ENCODE measurements at regions not wholly inside any gene's neighbourhood (a gene's known extent, or its start where the extent isn't known, plus 50 kb on each side); places are given as distances from the start of the nearest gene placed in this dataset.

GRCh38 chr16:86448306-86448890, 61.9 kb upstream of the FOXF1 start:
- WGBS (ENCODE audit: insufficient coverage), result 87% methylated on average over 10 of the region's 11 CpGs
- Histone ChIP-seq H3K27me3 (ENCODE audit: control insufficient read depth, insufficient read depth, low read length) (peaks cover 46% of the 10 kb centered on the region), H3K9me3 (replicated peaks; ENCODE audit: control insufficient read depth, low read depth, low read length) (peaks cover 2% of the 10 kb centered on the region), H3K27ac (ENCODE audit: low read length) (no peak overlapping the region), H3K36me3 (ENCODE audit: control insufficient read depth, insufficient read depth, low read length) (no peaks in the 10 kb centered on the region), H3K4me3 (ENCODE audit: low read length) (no peak overlapping the region), H3K4me1 (ENCODE audit: control insufficient read depth, insufficient read depth, low read length) (peaks cover 3% of the 10 kb centered on the region)
- DNase-seq, result no peak

GRCh38 chr16:86449446-86450095, 60.8 kb upstream of the FOXF1 start:
- peaks cover 2% of the 10 kb centered on the region for H3K9me3 ChIP-seq (replicated peaks; ENCODE audit: control insufficient read depth, low read depth, low read length)
- H3K27ac ChIP-seq (ENCODE audit: low read length), result no peak overlapping the region
- H3K27me3 ChIP-seq (ENCODE audit: control insufficient read depth, insufficient read depth, low read length), result peaks cover 44% of the 10 kb centered on the region
- no peak overlapping the region for H3K4me3 ChIP-seq (ENCODE audit: low read length)
- WGBS (ENCODE audit: insufficient coverage), result 28% methylated on average over 12 of the region's 16 CpGs
- DNase-seq, result no peak
- H3K4me1 ChIP-seq (ENCODE audit: control insufficient read depth, insufficient read depth, low read length), result no peaks in the 10 kb centered on the region
- H3K36me3 ChIP-seq (ENCODE audit: control insufficient read depth, insufficient read depth, low read length), result no peaks in the 10 kb centered on the region

GRCh38 chr16:86450691-86451090, 59.6 kb upstream of the FOXF1 start:
- H3K27me3 ChIP-seq (ENCODE audit: control insufficient read depth, insufficient read depth, low read length), result peaks cover 52% of the 10 kb centered on the region
- H3K27ac ChIP-seq (ENCODE audit: low read length), result no peak overlapping the region
- peaks cover 2% of the 10 kb centered on the region for H3K9me3 ChIP-seq (replicated peaks; ENCODE audit: control insufficient read depth, low read depth, low read length)
- no peak overlapping the region for H3K4me3 ChIP-seq (ENCODE audit: low read length)
- WGBS (ENCODE audit: insufficient coverage), result 89% methylated on average over 2 of the region's 2 CpGs
- H3K36me3 ChIP-seq (ENCODE audit: control insufficient read depth, insufficient read depth, low read length), result no peaks in the 10 kb centered on the region
- H3K4me1 ChIP-seq (ENCODE audit: control insufficient read depth, insufficient read depth, low read length), result no peaks in the 10 kb centered on the region
- DNase-seq, result no peak

GRCh38 chr16:86452451-86452850, 57.9 kb upstream of the FOXF1 start:
- no peaks in the 10 kb centered on the region for H3K4me1 ChIP-seq (ENCODE audit: control insufficient read depth, insufficient read depth, low read length)
- peak; percentile 27 for DNase-seq
- H3K27me3 ChIP-seq (ENCODE audit: control insufficient read depth, insufficient read depth, low read length), result peaks cover 58% of the 10 kb centered on the region
- no peak overlapping the region for H3K4me3 ChIP-seq (ENCODE audit: low read length)
- 78% methylated on average over 1 of the region's 2 CpGs for WGBS (ENCODE audit: insufficient coverage)
- no peak overlapping the region for H3K27ac ChIP-seq (ENCODE audit: low read length)
- H3K36me3 ChIP-seq (ENCODE audit: control insufficient read depth, insufficient read depth, low read length), result no peaks in the 10 kb centered on the region
- peaks cover 2% of the 10 kb centered on the region for H3K9me3 ChIP-seq (replicated peaks; ENCODE audit: control insufficient read depth, low read depth, low read length)

GRCh38 chr16:86455116-86455515, 55.2 kb upstream of the FOXF1 start:
- H3K27me3 ChIP-seq (ENCODE audit: control insufficient read depth, insufficient read depth, low read length), result peaks cover 62% of the 10 kb centered on the region
- DNase-seq, result peak; percentile 55

GRCh38 chr16:86455640-86456039, 54.7 kb upstream of the FOXF1 start:
- peak; percentile 36 for DNase-seq
- peaks cover 2% of the 10 kb centered on the region for H3K9me3 ChIP-seq (replicated peaks; ENCODE audit: control insufficient read depth, low read depth, low read length)
- no peaks in the 10 kb centered on the region for H3K4me1 ChIP-seq (ENCODE audit: control insufficient read depth, insufficient read depth, low read length)
- H3K4me3 ChIP-seq (ENCODE audit: low read length), result no peak overlapping the region
- peaks cover 61% of the 10 kb centered on the region for H3K27me3 ChIP-seq (ENCODE audit: control insufficient read depth, insufficient read depth, low read length)
- H3K27ac ChIP-seq (ENCODE audit: low read length), result no peak overlapping the region
- H3K36me3 ChIP-seq (ENCODE audit: control insufficient read depth, insufficient read depth, low read length), result no peaks in the 10 kb centered on the region
- 41% methylated on average over 7 of the region's 14 CpGs for WGBS (ENCODE audit: insufficient coverage)

More at GRCh38 chr16:86455116-86455515, 55.2 kb upstream of the FOXF1 start:
- 90% methylated on average over 2 of the region's 10 CpGs for WGBS (ENCODE audit: insufficient coverage)
- H3K9me3 ChIP-seq (replicated peaks; ENCODE audit: control insufficient read depth, low read depth, low read length), result peaks cover 2% of the 10 kb centered on the region
- H3K4me1 ChIP-seq (ENCODE audit: control insufficient read depth, insufficient read depth, low read length), result no peaks in the 10 kb centered on the region
- no peaks in the 10 kb centered on the region for H3K36me3 ChIP-seq (ENCODE audit: control insufficient read depth, insufficient read depth, low read length)
- no peak overlapping the region for H3K4me3 ChIP-seq (ENCODE audit: low read length)
- H3K27ac ChIP-seq (ENCODE audit: low read length), result no peak overlapping the region

GRCh38 chr16:86457501-86458148, 52.7 kb upstream of the FOXF1 start:
- 37% methylated on average over 7 of the region's 11 CpGs for WGBS (ENCODE audit: insufficient coverage)
- peak overlapping the region; percentile 62 for H3K27ac ChIP-seq (ENCODE audit: low read length)
- H3K9me3 ChIP-seq (replicated peaks; ENCODE audit: control insufficient read depth, low read depth, low read length), result peaks cover 4% of the 10 kb centered on the region
- H3K36me3 ChIP-seq (ENCODE audit: control insufficient read depth, insufficient read depth, low read length), result no peaks in the 10 kb centered on the region
- H3K4me1 ChIP-seq (ENCODE audit: control insufficient read depth, insufficient read depth, low read length), result no peaks in the 10 kb centered on the region
- DNase-seq, result peak; percentile 95
- peaks cover 56% of the 10 kb centered on the region for H3K27me3 ChIP-seq (ENCODE audit: control insufficient read depth, insufficient read depth, low read length)
- no peak overlapping the region for H3K4me3 ChIP-seq (ENCODE audit: low read length)

- H3K27me3 ChIP-seq (ENCODE audit: control insufficient read depth, insufficient read depth, low read length), result peaks cover 52% of the 10 kb centered on the region
Observed at GRCh38 chr16:86458149-86458777, 52.1 kb upstream of the FOXF1 start.

GRCh38 chr16:86459266-86459665, 51.1 kb upstream of the FOXF1 start:
- Histone ChIP-seq H3K4me3 (ENCODE audit: low read length) (no peak overlapping the region), H3K4me1 (ENCODE audit: control insufficient read depth, insufficient read depth, low read length) (no peaks in the 10 kb centered on the region), H3K27ac (ENCODE audit: low read length) (no peak overlapping the region), H3K9me3 (replicated peaks; ENCODE audit: control insufficient read depth, low read depth, low read length) (peaks cover 4% of the 10 kb centered on the region), H3K36me3 (ENCODE audit: control insufficient read depth, insufficient read depth, low read length) (no peaks in the 10 kb centered on the region), H3K27me3 (ENCODE audit: control insufficient read depth, insufficient read depth, low read length) (peaks cover 46% of the 10 kb centered on the region)
- 67% methylated on average over 13 of the region's 13 CpGs for WGBS (ENCODE audit: insufficient coverage)
- DNase-seq, result no peak

More at GRCh38 chr16:86458149-86458777, 52.1 kb upstream of the FOXF1 start:
- WGBS (ENCODE audit: insufficient coverage), result 0% methylated on average over 1 of the region's 7 CpGs
- H3K27ac ChIP-seq (ENCODE audit: low read length), result peak overlapping the region; percentile 62
- H3K4me1 ChIP-seq (ENCODE audit: control insufficient read depth, insufficient read depth, low read length), result no peaks in the 10 kb centered on the region
- H3K9me3 ChIP-seq (replicated peaks; ENCODE audit: control insufficient read depth, low read depth, low read length), result peaks cover 4% of the 10 kb centered on the region
- DNase-seq, result no peak
- no peak overlapping the region for H3K4me3 ChIP-seq (ENCODE audit: low read length)
- no peaks in the 10 kb centered on the region for H3K36me3 ChIP-seq (ENCODE audit: control insufficient read depth, insufficient read depth, low read length)

Measured in muscle of leg (tissue), 3 donors.